Activated naive CD4-positive, alpha-beta T cell treated with anti-CD3 and anti-CD28 coated beads for 36 hours (primary cell): ENCODE measurements at regions not wholly inside any gene's neighbourhood (a gene's known extent, or its start where the extent isn't known, plus 50 kb on each side); places are given as distances from the start of the nearest gene placed in this dataset.
"Not testable (repeated sequence)": the region's sequence is repeated elsewhere in the genome, so short reads cannot be mapped to it uniquely, and the experiment has no call there.

Source experiments
- CTCF ChIA-PET: fragments of 350-600 bp; sonication (Branson Sonifier 250); formaldehyde crosslinking; loops from one replicate; lab custom pipeline; 2021; ENCODE audit warnings: antibody characterized with exemption; lab: Charles Lee
- DNase-seq: peaks from one replicate; pipeline ENCODE4 v3.0.0-alpha.2; 2020
- H3K27ac Mint-ChIP-seq: one replicate; pipeline ENCODE4 v1.8.0; 2021; ENCODE audit warnings: mild to moderate bottlenecking, mixed read lengths
- H3K27me3 Mint-ChIP-seq: one replicate; pipeline ENCODE4 v1.8.0; 2021; ENCODE audit warnings: low read depth, mixed read lengths
- H3K36me3 Mint-ChIP-seq: one replicate; pipeline ENCODE4 v1.8.0; 2021; ENCODE audit warnings: low read depth, mixed read lengths
- H3K4me1 Mint-ChIP-seq: one replicate; pipeline ENCODE4 v1.8.0; 2021; ENCODE audit warnings: low read depth, mixed read lengths
- H3K4me3 Mint-ChIP-seq: one replicate; pipeline ENCODE4 v1.8.0; 2021; ENCODE audit warnings: mild to moderate bottlenecking, moderate library complexity, mixed read lengths
- H3K9me3 Mint-ChIP-seq: one replicate; pipeline ENCODE4 v1.8.0; 2021; ENCODE audit warnings: mixed read lengths
- intact Hi-C: fragments of 100-400 bp; cut with micrococcal nuclease; formaldehyde crosslinking; loops from one replicate; pipeline ENCODE4 v1.15.1; 2023

DNA sequence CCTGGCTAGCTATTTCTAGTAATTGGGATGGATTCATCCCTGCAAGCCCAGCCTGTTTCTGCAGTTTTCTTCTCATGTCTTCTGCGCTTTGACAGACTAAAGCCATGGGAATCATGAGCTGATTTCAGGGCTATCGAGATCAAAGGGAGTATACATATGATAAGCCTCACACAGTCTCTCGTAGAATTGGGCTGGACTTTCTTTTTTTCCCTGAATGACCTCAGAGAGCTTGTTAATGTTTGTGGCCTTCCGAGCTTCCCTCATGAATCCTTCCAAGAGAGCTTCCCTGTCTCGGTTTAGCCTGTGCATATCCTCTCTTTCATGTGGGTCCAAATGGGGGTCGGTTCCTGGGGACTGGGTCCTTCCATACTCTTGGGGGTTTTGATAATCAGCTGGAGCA, 130.3 kb downstream of the ADRA2C start:
- Mint-ChIP-seq H3K27me3 (peaks cover 2% of the 10 kb centered on the region), H3K4me1 (no peaks in the 10 kb centered on the region), H3K4me3 (no peak overlapping the region), H3K9me3 (no peaks in the 10 kb centered on the region), H3K36me3 (no peaks in the 10 kb centered on the region), H3K27ac (no peak overlapping the region)
- no peak for DNase-seq
- CTCF ChIA-PET, result interaction anchor here (0.6 to 1.3 kb wide), 3 partner anchors 16 to 45 kb away, joined by 3 to 6 read pairs (median 4); no protein-coding TSS in a partner anchor
- intact Hi-C loops, result no loop called here

DNA sequence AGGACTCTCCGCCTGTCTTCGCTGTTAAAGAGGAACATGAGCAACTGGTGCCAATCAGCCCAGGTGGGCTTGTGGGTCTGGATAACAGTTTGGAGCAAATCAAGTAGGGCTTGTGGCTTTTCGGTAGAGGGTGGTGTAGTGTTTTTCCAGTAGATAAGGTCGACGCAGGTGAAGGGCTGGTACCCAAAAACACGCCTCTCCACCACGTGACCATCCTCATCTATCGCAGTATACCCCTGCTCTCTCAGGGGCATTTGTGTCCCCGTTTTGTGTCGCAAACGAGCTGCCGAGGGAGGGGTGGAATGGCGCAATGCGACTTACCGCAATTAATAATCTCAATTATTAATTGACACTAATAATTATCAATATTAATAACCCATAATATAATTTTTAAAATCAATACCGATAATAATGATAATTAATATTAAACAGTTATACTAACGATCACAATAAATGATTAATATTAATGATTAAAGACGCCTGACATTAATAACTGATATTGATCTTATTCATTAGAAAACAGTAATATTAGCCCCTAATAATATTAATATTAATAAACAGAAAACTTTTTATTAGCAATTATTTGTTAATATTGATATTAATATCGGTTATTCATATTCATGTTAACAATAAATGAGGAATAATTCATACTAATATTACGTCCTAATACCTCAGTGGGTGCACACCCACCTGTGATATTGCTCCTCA, 130.8 kb downstream of the ADRA2C start:
- CTCF ChIA-PET, result interaction anchor here (0.9 to 1.3 kb wide), 2 partner anchors 16 to 44 kb away, joined by 4 to 6 read pairs; no protein-coding TSS in a partner anchor
- intact Hi-C loops, H3K9me3 Mint-ChIP-seq, H3K36me3 Mint-ChIP-seq, H3K27me3 Mint-ChIP-seq, H3K27ac Mint-ChIP-seq, H3K4me1 Mint-ChIP-seq, DNase-seq, H3K4me3 Mint-ChIP-seq: not testable (repeated sequence)

DNA sequence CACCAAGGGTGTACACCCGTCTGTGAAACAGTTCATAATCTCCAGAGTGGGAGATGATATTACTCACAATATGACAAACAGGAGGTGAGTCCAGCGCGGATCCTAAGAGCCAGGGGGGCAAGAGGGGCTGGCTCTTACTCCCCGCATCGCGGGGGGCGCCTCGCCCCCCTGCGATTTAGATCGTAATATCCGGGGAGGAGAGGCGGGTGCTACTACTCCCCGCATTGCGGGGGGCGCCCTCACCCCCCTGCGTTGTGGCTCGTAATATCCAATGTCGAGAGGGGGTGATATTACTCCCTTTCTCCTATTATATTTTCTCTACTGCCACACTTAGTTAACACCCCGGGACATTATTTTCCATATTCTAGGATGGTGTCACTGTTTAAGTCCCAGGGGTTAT, 131.9 kb downstream of the ADRA2C start:
- intact Hi-C loops, result no loop called here
- Mint-ChIP-seq H3K9me3 (no peaks in the 10 kb centered on the region), H3K36me3 (no peaks in the 10 kb centered on the region), H3K4me3 (no peak overlapping the region), H3K4me1 (no peaks in the 10 kb centered on the region), H3K27me3 (peaks cover 4% of the 10 kb centered on the region), H3K27ac (no peak overlapping the region)
- CTCF ChIA-PET, result no interaction called here
- DNase-seq, result no peak

DNA sequence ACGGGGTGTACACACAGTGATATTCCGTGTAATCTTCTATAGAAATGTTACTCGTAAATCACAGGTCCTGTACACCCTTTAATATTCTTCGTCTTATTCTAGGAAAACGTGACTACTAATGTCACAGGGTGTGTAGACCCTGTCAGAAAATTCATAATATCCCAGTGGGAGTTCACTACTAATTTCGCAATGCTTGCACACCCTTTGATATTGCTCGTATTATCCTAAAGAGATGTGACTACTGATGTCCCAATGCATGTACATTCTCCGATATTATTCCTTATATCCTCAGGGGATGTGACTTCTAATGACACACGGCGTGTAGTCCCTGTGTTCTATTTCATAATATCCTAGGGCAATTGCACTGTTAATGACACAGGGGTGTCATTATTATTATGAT, 132.7 kb downstream of the ADRA2C start:
- H3K4me1 Mint-ChIP-seq, H3K9me3 Mint-ChIP-seq, CTCF ChIA-PET, intact Hi-C loops, DNase-seq, H3K27me3 Mint-ChIP-seq, H3K4me3 Mint-ChIP-seq, H3K36me3 Mint-ChIP-seq, H3K27ac Mint-ChIP-seq: not testable (repeated sequence)

DNA sequence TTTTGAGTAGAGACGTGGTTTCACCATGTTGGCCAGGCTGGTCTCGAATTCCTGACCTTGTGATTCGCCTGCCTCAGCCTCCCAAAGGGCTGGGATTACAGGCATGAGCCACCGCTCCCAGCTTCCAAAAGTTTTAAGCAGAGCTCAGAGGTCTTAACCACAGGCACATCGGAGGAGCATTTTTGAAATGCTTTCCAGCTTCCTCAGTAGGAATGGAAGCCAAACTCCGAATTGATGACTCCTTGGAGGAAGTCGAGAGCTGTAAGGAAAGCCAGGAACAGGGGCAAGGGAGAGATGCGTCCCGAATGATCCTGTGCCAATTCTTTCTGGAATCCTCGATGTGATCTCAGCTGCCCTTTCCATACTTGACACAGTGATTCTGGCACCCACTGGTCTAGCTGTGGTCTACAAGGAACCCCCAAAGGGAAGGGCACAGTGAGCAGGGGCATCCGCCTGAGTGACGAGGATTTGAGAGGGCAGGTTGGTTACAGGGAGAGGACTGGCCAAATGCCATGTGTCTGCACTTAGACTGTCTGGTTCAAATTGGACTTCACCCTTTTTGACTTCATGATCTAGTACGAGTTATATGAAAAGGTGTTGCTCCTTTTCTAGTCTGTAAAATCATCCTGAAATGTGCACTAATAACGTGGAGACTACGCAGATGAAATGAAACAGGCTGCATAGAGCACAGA, 138.2 kb downstream of the ADRA2C start:
- CTCF ChIA-PET, H3K4me3 Mint-ChIP-seq, H3K36me3 Mint-ChIP-seq, H3K27me3 Mint-ChIP-seq, H3K27ac Mint-ChIP-seq, H3K9me3 Mint-ChIP-seq, intact Hi-C loops, DNase-seq, H3K4me1 Mint-ChIP-seq: not testable (repeated sequence)

DNA sequence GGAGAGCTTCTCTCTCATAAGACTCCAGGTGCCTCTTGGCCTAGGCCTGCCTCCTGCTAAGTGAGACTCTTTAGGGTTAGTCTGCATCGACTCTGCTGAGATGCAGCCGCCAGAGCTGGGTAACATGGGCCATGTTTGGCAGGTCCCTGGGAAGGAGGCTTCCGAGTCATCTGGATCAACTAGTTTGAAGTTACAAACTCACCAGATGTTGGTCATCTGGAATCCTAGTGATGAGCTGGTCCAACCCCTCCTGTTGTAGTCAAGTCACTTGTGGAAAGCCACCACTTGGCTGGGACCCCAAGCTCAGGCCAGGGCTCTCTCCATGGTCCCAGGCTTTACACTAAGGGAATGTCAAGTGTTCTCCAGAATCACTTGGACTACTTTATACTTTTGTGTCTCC, 143.4 kb downstream of the ADRA2C start:
- H3K4me3 Mint-ChIP-seq, H3K36me3 Mint-ChIP-seq, CTCF ChIA-PET, H3K27ac Mint-ChIP-seq, DNase-seq, intact Hi-C loops, H3K9me3 Mint-ChIP-seq, H3K4me1 Mint-ChIP-seq, H3K27me3 Mint-ChIP-seq: not testable (repeated sequence)

DNA sequence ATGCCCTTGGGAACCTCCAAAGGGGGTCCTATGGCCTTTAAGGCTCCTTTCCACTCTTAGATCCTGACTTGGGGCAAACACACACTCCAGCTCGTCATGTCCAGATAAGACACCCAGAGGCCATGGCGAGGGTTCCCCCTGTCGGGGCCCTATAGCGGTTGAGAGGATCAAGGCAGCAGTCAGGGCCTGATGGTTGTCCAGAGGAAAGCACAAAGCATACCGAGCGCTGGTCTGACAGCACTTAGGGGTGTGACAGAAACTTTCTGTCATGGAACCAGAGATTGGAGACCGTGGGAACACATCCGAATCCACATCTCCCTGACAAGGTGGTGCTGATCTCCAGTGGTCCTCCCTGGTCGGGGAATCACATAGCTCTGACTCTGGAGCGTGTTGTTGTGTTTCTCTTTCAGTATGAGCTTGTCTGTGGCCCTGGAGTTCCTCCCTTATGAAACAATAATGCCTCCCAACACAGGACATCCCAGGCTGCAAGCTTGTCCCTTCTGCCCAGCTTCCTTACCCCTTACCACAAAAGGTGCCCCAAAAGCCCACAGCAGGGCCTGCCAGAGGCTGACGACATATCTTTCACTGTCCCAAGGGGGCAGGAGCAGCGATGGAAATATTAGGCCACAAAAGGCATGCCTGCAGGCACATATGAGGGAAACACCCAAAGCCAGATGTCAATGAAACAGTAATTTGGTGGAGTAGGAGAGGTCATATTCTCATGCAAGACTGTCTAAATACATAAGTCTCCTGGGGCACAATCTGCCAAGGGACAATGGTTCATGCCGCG, 144.2 kb downstream of the ADRA2C start:
- H3K4me3 Mint-ChIP-seq, H3K36me3 Mint-ChIP-seq, CTCF ChIA-PET, H3K9me3 Mint-ChIP-seq, H3K27ac Mint-ChIP-seq, intact Hi-C loops, DNase-seq, H3K4me1 Mint-ChIP-seq, H3K27me3 Mint-ChIP-seq: not testable (repeated sequence)

DNA sequence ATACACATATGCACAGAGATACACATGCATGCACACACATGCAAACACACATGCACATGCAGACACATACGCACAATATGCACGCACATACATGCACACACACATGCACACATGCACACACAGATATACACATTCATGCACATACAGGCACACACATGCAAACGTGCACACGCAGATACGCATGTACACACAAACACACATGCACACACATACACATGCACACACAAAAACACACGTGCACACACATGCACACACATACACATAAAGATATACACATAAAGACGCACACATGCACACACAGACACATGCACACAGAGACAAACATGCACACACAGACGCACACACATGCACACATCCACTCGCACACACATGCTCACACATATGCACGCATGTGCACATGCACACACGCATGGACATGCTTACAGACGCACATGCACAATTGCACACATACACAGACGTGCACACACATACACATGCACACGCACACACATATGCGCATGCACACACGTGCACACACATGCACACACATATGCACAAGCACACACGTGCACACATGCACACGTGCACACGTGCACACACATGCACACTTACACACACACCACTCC, 145.2 kb downstream of the ADRA2C start:
- Mint-ChIP-seq H3K27ac (no peak overlapping the region), H3K4me3 (no peak overlapping the region), H3K27me3 (peaks cover 3% of the 10 kb centered on the region), H3K4me1 (no peaks in the 10 kb centered on the region), H3K9me3 (peaks cover 7% of the 10 kb centered on the region), H3K36me3 (no peaks in the 10 kb centered on the region)
- CTCF ChIA-PET, result no interaction called here
- no peak for DNase-seq
- intact Hi-C loops, result no loop called here

DNA sequence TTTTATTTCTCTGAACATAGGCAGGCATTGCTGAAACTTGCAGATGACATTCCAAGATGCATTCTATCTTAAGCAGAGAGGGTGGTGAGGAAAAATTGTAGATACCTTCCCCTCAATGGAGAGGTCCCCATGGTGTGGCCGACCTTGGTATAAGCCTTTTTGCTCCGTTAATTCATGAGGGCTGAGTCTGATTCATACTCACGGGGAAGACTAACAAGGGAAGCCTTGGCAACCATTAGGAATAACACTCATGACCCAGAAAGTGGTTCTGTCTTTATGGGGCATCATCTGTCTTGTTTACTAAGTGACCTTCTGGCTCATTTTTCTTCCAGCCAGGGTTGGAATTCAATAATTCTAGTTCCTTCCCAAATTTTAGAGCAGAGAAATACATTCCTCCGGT, 148.3 kb downstream of the ADRA2C start:
- H3K4me1 Mint-ChIP-seq, H3K27me3 Mint-ChIP-seq, H3K9me3 Mint-ChIP-seq, intact Hi-C loops, CTCF ChIA-PET, H3K27ac Mint-ChIP-seq, DNase-seq, H3K36me3 Mint-ChIP-seq, H3K4me3 Mint-ChIP-seq: not testable (repeated sequence)

DNA sequence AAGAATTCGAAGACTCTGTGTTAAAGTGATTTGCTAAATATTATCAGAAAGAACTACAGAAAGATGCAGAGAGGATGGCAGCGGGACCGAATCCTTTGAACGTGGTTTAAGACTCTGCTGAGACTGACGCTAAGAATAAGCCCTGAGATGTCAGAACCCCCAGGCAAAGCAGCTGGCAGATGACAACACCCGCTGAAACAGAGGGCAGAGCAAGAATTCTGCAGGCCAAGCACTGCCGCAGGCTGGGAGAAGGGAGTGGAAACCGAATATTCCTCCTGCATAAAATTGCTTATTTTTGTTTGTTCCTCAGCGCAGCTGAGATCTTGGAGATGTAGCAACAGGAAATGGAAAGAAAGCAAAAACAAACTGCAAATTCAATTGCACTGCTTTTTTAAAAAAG, 153.3 kb downstream of the ADRA2C start:
- H3K4me1 Mint-ChIP-seq, H3K27me3 Mint-ChIP-seq, DNase-seq, H3K4me3 Mint-ChIP-seq, H3K27ac Mint-ChIP-seq, H3K9me3 Mint-ChIP-seq, intact Hi-C loops, H3K36me3 Mint-ChIP-seq: not testable (repeated sequence)
- CTCF ChIA-PET, result interaction anchor here (0.8 kb wide), 1 partner anchor 22 kb away, joined by 4 read pairs; no protein-coding TSS in a partner anchor

DNA sequence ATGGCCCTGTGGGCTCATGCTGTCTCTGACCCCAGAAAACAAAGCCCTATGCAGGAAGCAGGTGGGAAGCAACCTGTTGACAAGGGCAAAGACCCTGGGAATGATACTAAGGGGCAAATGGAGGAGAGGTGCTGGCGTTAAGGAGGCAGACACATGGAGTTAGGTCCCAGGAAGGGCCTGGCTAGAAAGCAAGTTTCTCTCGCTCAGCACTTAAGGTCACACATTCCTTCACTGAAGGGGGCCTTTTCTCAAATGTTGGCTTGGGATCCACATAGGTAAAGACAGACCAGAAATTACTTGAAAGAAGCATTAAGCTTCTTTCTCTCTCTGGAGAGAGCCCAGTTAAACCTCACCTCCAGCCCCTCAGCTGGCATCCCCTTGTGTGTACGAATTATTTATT, 155.7 kb downstream of the ADRA2C start:
- H3K4me3 Mint-ChIP-seq, H3K27me3 Mint-ChIP-seq, H3K27ac Mint-ChIP-seq, DNase-seq, H3K4me1 Mint-ChIP-seq, CTCF ChIA-PET, H3K9me3 Mint-ChIP-seq, H3K36me3 Mint-ChIP-seq, intact Hi-C loops: not testable (repeated sequence)

DNA sequence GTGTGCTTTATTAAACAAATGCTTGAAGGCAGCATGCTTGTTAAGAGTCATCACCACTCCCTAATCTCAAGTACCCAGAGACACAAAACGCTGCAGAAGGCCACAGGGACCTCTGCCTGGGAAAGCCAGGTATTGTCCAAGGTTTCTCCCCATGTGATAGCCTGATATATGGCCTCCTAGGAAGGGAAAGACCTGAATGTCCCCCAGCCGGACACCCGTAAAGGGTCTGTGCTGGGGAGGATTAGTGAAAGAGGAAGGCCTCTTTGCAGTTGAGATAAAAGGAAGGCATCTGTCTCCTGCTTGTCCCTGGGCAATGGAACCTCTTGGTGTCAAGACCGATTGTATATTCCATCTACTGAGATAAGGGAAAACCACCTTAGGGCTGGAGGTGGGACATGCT, 159.7 kb downstream of the ADRA2C start:
- DNase-seq, H3K9me3 Mint-ChIP-seq, H3K4me3 Mint-ChIP-seq, H3K27ac Mint-ChIP-seq, CTCF ChIA-PET, intact Hi-C loops, H3K36me3 Mint-ChIP-seq, H3K4me1 Mint-ChIP-seq: not testable (repeated sequence)
- H3K27me3 Mint-ChIP-seq, result peaks cover 13% of the 10 kb centered on the region
